IMR-90 (cell line): ENCODE measurements at regions not wholly inside any gene's neighbourhood (a gene's known extent, or its start where the extent isn't known, plus 50 kb on each side); places are given as distances from the start of the nearest gene placed in this dataset.

Experiments
- ATAC-seq: fragments of 200-7000 bp; cut with Tn5 transposase; 2 replicates; pipeline ENCODE4 v1.9.1; 2020; ENCODE audit warnings: low read depth, mild to moderate bottlenecking, moderate library complexity
- BruUV-seq: library from RNA; stranded (reverse); fragments of 400-500 nt; replicated peaks from 2 replicates; lab custom pipeline; 2021; lab: Mats Ljungman, UMichigan
- CTCF ChIA-PET: fragments of 300-600 bp; formaldehyde crosslinking; extraction: SDS; loops from one replicate; lab custom pipeline; 2021; ENCODE audit warnings: antibody characterized with exemption; lab: Yijun Ruan, JAX
- POLR2A ChIA-PET: fragments of 300-600 bp; sonication (Branson Sonifier 250); formaldehyde crosslinking; loops from one replicate; lab custom pipeline; 2022; ENCODE audit warnings: antibody characterized with exemption; ENCODE audit not compliant: unreplicated experiment; lab: Charles Lee
- DNase-seq: peaks from one replicate; pipeline ENCODE4 v3.0.0; 2013
- H2AFZ ChIP-seq: replicated peaks from 2 replicates; pipeline ENCODE3; 2013; ENCODE audit warnings: low read length, mild to moderate bottlenecking; ENCODE audit not compliant: poor library complexity
- H2AK5ac ChIP-seq: 2 replicates; pipeline ENCODE4 v1.6.1; 2013; ENCODE audit warnings: low read depth, low read length, inconsistent platforms
- H2AK9ac ChIP-seq: replicated peaks from 2 replicates; pipeline ENCODE3; 2013; ENCODE audit warnings: mild to moderate bottlenecking, low read depth, low read length, moderate library complexity; ENCODE audit not compliant: poor library complexity
- H2BK120ac ChIP-seq: 2 replicates; pipeline ENCODE4 v1.6.1; 2013; ENCODE audit warnings: low read depth, low read length, inconsistent platforms
- H2BK15ac ChIP-seq: 3 replicates; pipeline ENCODE4 v1.6.1; 2013; ENCODE audit warnings: low read depth, low read length, inconsistent platforms
- H2BK20ac ChIP-seq: 2 replicates; pipeline ENCODE4 v1.6.1; 2013; ENCODE audit warnings: low read depth, mild to moderate bottlenecking, inconsistent platforms, low read length, moderate library complexity
- H2BK5ac ChIP-seq: 2 replicates; pipeline ENCODE4 v1.6.1; 2013; ENCODE audit warnings: mild to moderate bottlenecking, low read depth, low read length, inconsistent platforms; ENCODE audit not compliant: poor library complexity, severe bottlenecking
- H3K14ac ChIP-seq: replicated peaks from 2 replicates; pipeline ENCODE4 v1.6.1; 2013; ENCODE audit warnings: low read depth, low read length, inconsistent platforms
- H3K18ac ChIP-seq: 2 replicates; pipeline ENCODE4 v1.6.1; 2013; ENCODE audit warnings: low read depth, low read length, control low read depth
- H3K23ac ChIP-seq: 2 replicates; pipeline ENCODE4 v1.6.1; 2013; ENCODE audit warnings: low read depth, low read length, inconsistent platforms
- H3K27ac ChIP-seq: 2 replicates; pipeline ENCODE4 v1.5.1; 2013; ENCODE audit warnings: mild to moderate bottlenecking, control low read depth, low read length; ENCODE audit not compliant: insufficient read depth
- H3K27me3 ChIP-seq: 2 replicates; pipeline ENCODE4 v1.6.1; 2013; ENCODE audit warnings: low read length; ENCODE audit not compliant: control insufficient read depth, insufficient read depth
- H3K36me3 ChIP-seq: 2 replicates; pipeline ENCODE4 v1.6.1; 2013; ENCODE audit warnings: low read length, mixed read lengths; ENCODE audit not compliant: control insufficient read depth, insufficient read depth
- H3K4ac ChIP-seq: 2 replicates; pipeline ENCODE4 v1.6.1; 2013; ENCODE audit warnings: low read depth, low read length, inconsistent platforms
- H3K4me1 ChIP-seq: 2 replicates; pipeline ENCODE4 v1.6.1; 2013; ENCODE audit warnings: low read length, mixed read lengths; ENCODE audit not compliant: control insufficient read depth, insufficient read depth
- H3K4me2 ChIP-seq: 2 replicates; pipeline ENCODE4 v1.6.1; 2013; ENCODE audit warnings: low read depth, mild to moderate bottlenecking, control low read depth, low read length, moderate library complexity
- H3K4me3 ChIP-seq: 2 replicates; pipeline ENCODE4 v1.5.1; 2013; ENCODE audit warnings: low read depth, mild to moderate bottlenecking, control low read depth, low read length, moderate library complexity; ENCODE audit not compliant: insufficient read depth
- H3K56ac ChIP-seq: 2 replicates; pipeline ENCODE4 v1.6.1; 2013; ENCODE audit warnings: low read length, inconsistent platforms; ENCODE audit not compliant: insufficient read depth; ENCODE audit errors: extremely low read depth
- H3K79me1 ChIP-seq, 2 experiments: 2 replicates each; pipeline ENCODE4 v1.6.1; 2013; ENCODE audit warnings: low read length in 2 of 2, inconsistent platforms in 1 of 2, low read depth in 1 of 2
- H3K9ac ChIP-seq: 2 replicates; pipeline ENCODE4 v1.6.1; 2013; ENCODE audit warnings: low read depth, low read length, control low read depth
- H3K9me1 ChIP-seq: 2 replicates; pipeline ENCODE4 v1.6.1; 2013; ENCODE audit warnings: low read length, inconsistent platforms; ENCODE audit not compliant: insufficient read depth
- H3K9me3 ChIP-seq: 2 replicates; pipeline ENCODE4 v1.6.1; 2013; ENCODE audit warnings: low read length; ENCODE audit not compliant: control insufficient read depth, insufficient read depth
- H4K20me1 ChIP-seq: 2 replicates; pipeline ENCODE4 v1.6.1; 2013; ENCODE audit warnings: low read length, inconsistent platforms; ENCODE audit not compliant: insufficient read depth
- H4K5ac ChIP-seq: 2 replicates; pipeline ENCODE4 v1.6.1; 2013; ENCODE audit warnings: mild to moderate bottlenecking, low read depth, low read length, control low read depth
- H4K8ac ChIP-seq, 2 experiments: 2 replicates each; pipeline ENCODE4 v1.6.1; 2013; ENCODE audit warnings: low read depth in 2 of 2, low read length in 2 of 2, control low read depth in 1 of 2, inconsistent platforms in 1 of 2
- H4K91ac ChIP-seq: 2 replicates; pipeline ENCODE4 v1.6.1; 2013; ENCODE audit warnings: low read depth, low read length, inconsistent platforms; ENCODE audit not compliant: insufficient read depth
- BHLHE40 ChIP-seq: fragments of 150-350 bp; IDR thresholded peaks from 2 replicates; pipeline ENCODE4 v1.6.1; 2016; ENCODE audit warnings: mild to moderate bottlenecking, low read depth, low read length
- CEBPB ChIP-seq: IDR thresholded peaks from 2 replicates; pipeline ENCODE4 v1.6.1; 2012; ENCODE audit warnings: low read depth, low read length, improper control_type of control experiment
- CHD1 ChIP-seq: IDR thresholded peaks from 2 replicates; pipeline ENCODE4 v1.6.1; 2012; ENCODE audit warnings: low read depth, low read length, improper control_type of control experiment
- ELK1 ChIP-seq: fragments of 150-350 bp; IDR thresholded peaks from 2 replicates; pipeline ENCODE4 v1.6.1; 2016; ENCODE audit warnings: low read depth, mild to moderate bottlenecking, low read length, moderate library complexity, borderline replicate concordance
- FOS ChIP-seq: fragments of 150-350 bp; IDR thresholded peaks from 2 replicates; pipeline ENCODE4 v1.6.1; 2016; ENCODE audit warnings: low read depth, low read length
- MAFK ChIP-seq: IDR thresholded peaks from 2 replicates; pipeline ENCODE4 v1.6.1; 2012; ENCODE audit warnings: low read depth, low read length, improper control_type of control experiment
- MAZ ChIP-seq: IDR thresholded peaks from 2 replicates; pipeline ENCODE4 v1.6.1; 2012; ENCODE audit warnings: low read depth, mild to moderate bottlenecking, low read length, improper control_type of control experiment, moderate library complexity, borderline replicate concordance
- MXI1 ChIP-seq: IDR thresholded peaks from 2 replicates; pipeline ENCODE4 v1.6.1; 2012; ENCODE audit warnings: low read depth, mild to moderate bottlenecking, low read length, moderate library complexity, borderline replicate concordance
- NFE2L2 ChIP-seq: fragments of 150-350 bp; IDR thresholded peaks from 2 replicates; pipeline ENCODE4 v1.6.1; 2016; ENCODE audit warnings: low read depth, mild to moderate bottlenecking, low read length
- POLR2A ChIP-seq: IDR thresholded peaks from 2 replicates; pipeline ENCODE4 v1.6.1; 2012; ENCODE audit warnings: mild to moderate bottlenecking, low read depth, low read length
- RAD21 ChIP-seq: IDR thresholded peaks from 2 replicates; pipeline ENCODE4 v1.6.1; 2012; ENCODE audit warnings: low read length, improper control_type of control experiment
- RCOR1 ChIP-seq: IDR thresholded peaks from 2 replicates; pipeline ENCODE4 v1.6.1; 2012; ENCODE audit warnings: mild to moderate bottlenecking, low read length, improper control_type of control experiment; ENCODE audit not compliant: insufficient replicate concordance
- SMC3 ChIP-seq: fragments of 150-350 bp; IDR thresholded peaks from 2 replicates; pipeline ENCODE4 v1.6.1; 2016; ENCODE audit warnings: low read depth, mild to moderate bottlenecking, antibody characterized with exemption, low read length, moderate library complexity
- USF2 ChIP-seq: fragments of 150-350 bp; IDR thresholded peaks from 2 replicates; pipeline ENCODE4 v1.6.1; 2017; ENCODE audit warnings: mild to moderate bottlenecking, antibody characterized with exemption, low read length, low read depth
- WGBS, 2 experiments: methylation state at CpG; one replicate each; pipeline versions ENCODE4 v1.1.5 to v1.1.7; 2013; ENCODE audit warnings: missing lambda C conversion rate in 2 of 2; ENCODE audit not compliant: insufficient read length in 1 of 2; ENCODE audit errors: extremely low coverage in 2 of 2; 5-methylcytosine and 5-hydroxymethylcytosine counted together
- dilution Hi-C: fragments of 300-500 bp; cut with HindIII; formaldehyde crosslinking; loops from one replicate; pipeline ENCODE4 v1.14.3; 2018; ENCODE audit warnings: low sequenced_read_pairs; ENCODE audit not compliant: unreplicated experiment
- in situ Hi-C: fragments of 300-500 bp; cut with MboI; formaldehyde crosslinking; loops from 3 replicates; pipeline ENCODE4 v1.14.3; 2019; ENCODE audit warnings: low sequenced_read_pairs, inconsistent platforms, mixed read lengths
- intact Hi-C: fragments of 100-400 bp; cut with micrococcal nuclease; formaldehyde crosslinking; loops from 2 replicates; pipeline ENCODE4 v1.10.0; 2022

GRCh38 chr3:177813322-177813721 lies 616.0 kb upstream of the TBL1XR1 start:
- H3K4me1 ChIP-seq, result peaks cover 4% of the 10 kb centered on the region; the same call in 1 of the 2 replicates
- no peaks in the 10 kb centered on the region for H3K79me1 ChIP-seq
- CTCF ChIA-PET, result no interaction called here
- H2BK120ac ChIP-seq, result peak overlapping the region; percentile 74; the same call in 1 of the 2 replicates
- H2BK15ac ChIP-seq, result no peak overlapping the region
- H4K8ac ChIP-seq, result no peak overlapping the region
- H4K20me1 ChIP-seq, result no peaks in the 10 kb centered on the region
- intact Hi-C loops (no loop called here), in situ Hi-C loops (no loop called here), dilution Hi-C loops (no loop called here)
- H2BK20ac ChIP-seq, result peak overlapping the region; percentile 46
- BruUV-seq, result no TSS peak
- H3K4me3 ChIP-seq, result no peak overlapping the region
- no peaks in the 10 kb centered on the region for H3K9me3 ChIP-seq
- peak overlapping the region; percentile 68; the same call in 1 of the 2 replicates for H3K14ac ChIP-seq
- no peak overlapping the region for H2BK5ac ChIP-seq
- H3K56ac ChIP-seq, result no peak overlapping the region
- H3K9ac ChIP-seq, result no peak overlapping the region
- POLR2A ChIA-PET, result no interaction called here
- no peak overlapping the region for H2AFZ ChIP-seq
- H4K91ac ChIP-seq, result 0 out of 2 replicates have a peak overlapping the region, but pooled peaks have one; percentile 21
- H3K36me3 ChIP-seq, result no peaks in the 10 kb centered on the region
- no peak overlapping the region for H3K4me2 ChIP-seq
- TF ChIP-seq MAZ (no peak), NFE2L2 (no peak), SMC3 (no peak), RAD21 (no peak), MAFK (no peak), ELK1 (no peak), USF2 (no peak), FOS (no peak), RCOR1 (no peak), CEBPB (no peak), POLR2A (no peak), BHLHE40 (no peak), CHD1 (no peak), MXI1 (no peak)
- peak overlapping the region; percentile 40 for H4K5ac ChIP-seq
- H3K18ac ChIP-seq, result peak overlapping the region; percentile 57; the same call in 1 of the 2 replicates
- H3K27me3 ChIP-seq, result no peaks in the 10 kb centered on the region
- H2AK5ac ChIP-seq, result 0 out of 2 replicates have a peak overlapping the region, but pooled peaks have one; percentile 60
- H3K27ac ChIP-seq, result no peak overlapping the region
- H3K4ac ChIP-seq, result peak overlapping the region; percentile 58; the same call in 1 of the 2 replicates
- 80% methylated on average over 1 of the region's 3 CpGs; no CpG with 5 or more reads in 1 of the 2 experiments for WGBS, 2 experiments
- H3K23ac ChIP-seq, result no peak overlapping the region
- no peak overlapping the region for H2AK9ac ChIP-seq
- DNase-seq (peak; percentile 42), ATAC-seq (no peak)
- H3K9me1 ChIP-seq, result no peaks in the 10 kb centered on the region
